HFFc6 (cell line): ENCODE measurements at regions not wholly inside any gene's neighbourhood (a gene's known extent, or its start where the extent isn't known, plus 50 kb on each side); places are given as distances from the start of the nearest gene placed in this dataset.
"Not testable (repeated sequence)": the region's sequence is repeated elsewhere in the genome, so short reads cannot be mapped to it uniquely, and the experiment has no call there.

Source experiments
- DNase-seq: peaks from one replicate; pipeline ENCODE4 v3.0.0-alpha.2; 2018
- H3K27ac Mint-ChIP-seq: 2 replicates; pipeline ENCODE4 v1.8.0; 2020; ENCODE audit warnings: mild to moderate bottlenecking, mixed read lengths
- H3K27me3 Mint-ChIP-seq: 2 replicates; pipeline ENCODE4 v1.8.0; 2021; ENCODE audit warnings: mild to moderate bottlenecking, moderate library complexity, mixed read lengths; ENCODE audit not compliant: insufficient read depth
- H3K36me3 Mint-ChIP-seq: 2 replicates; pipeline ENCODE4 v1.8.0; 2021; ENCODE audit warnings: low read depth, mixed read lengths
- H3K4me1 Mint-ChIP-seq: 2 replicates; pipeline ENCODE4 v1.8.0; 2020; ENCODE audit warnings: low read depth, mixed read lengths
- H3K4me3 Mint-ChIP-seq: 2 replicates; pipeline ENCODE4 v1.8.0; 2020; ENCODE audit warnings: mild to moderate bottlenecking, moderate library complexity, mixed read lengths
- H3K9me3 Mint-ChIP-seq: 2 replicates; pipeline ENCODE4 v1.8.0; 2020; ENCODE audit warnings: mild to moderate bottlenecking, mixed read lengths
- TF ChIP-seq, protein P1 (sequence below): fragments of 200-600 bp; sonication (generic); IDR thresholded peaks from 2 replicates; pipeline ENCODE4 v1.5.0; 2021; ENCODE audit warnings: antibody characterized with exemption, mild to moderate bottlenecking

DNA sequence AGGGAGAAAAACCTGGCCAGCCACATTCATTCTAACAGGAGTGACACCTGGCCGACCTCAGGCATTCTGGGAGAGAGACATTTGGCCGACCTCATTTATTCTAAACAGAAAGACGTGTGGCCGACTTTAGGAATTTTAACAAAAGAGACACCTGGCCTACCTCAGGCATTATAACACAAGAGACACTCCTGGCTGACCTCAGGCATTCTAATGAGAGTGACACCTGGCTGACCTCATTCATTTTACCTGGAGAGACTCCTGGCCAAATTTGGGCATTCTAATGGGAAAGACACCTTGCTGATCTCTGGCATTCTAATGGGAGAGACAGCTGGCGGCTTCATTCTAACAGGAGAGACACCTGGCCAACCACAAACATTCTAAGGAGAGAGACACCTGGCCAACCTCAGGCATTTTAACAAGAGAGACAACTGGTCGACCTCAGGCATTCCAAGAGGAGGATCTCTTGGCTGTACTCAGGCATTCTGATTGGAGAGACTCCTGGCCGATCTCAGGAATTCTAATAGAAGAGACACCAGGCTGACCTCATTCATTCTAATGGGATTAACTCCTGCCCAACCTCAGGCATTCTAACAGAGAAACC is 1353.9 kb downstream of the UQCRFS1 start:
- Mint-ChIP-seq H3K9me3 (peaks cover 69% of the 10 kb centered on the region), H3K36me3 (peaks cover 6% of the 10 kb centered on the region), H3K4me1 (no peaks in the 10 kb centered on the region), H3K4me3 (no peak overlapping the region), H3K27me3 (no peaks in the 10 kb centered on the region; the same call in 1 of the 2 replicates), H3K27ac (no peak overlapping the region)
- no peak for DNase-seq
- TF ChIP-seq, protein P1, sequence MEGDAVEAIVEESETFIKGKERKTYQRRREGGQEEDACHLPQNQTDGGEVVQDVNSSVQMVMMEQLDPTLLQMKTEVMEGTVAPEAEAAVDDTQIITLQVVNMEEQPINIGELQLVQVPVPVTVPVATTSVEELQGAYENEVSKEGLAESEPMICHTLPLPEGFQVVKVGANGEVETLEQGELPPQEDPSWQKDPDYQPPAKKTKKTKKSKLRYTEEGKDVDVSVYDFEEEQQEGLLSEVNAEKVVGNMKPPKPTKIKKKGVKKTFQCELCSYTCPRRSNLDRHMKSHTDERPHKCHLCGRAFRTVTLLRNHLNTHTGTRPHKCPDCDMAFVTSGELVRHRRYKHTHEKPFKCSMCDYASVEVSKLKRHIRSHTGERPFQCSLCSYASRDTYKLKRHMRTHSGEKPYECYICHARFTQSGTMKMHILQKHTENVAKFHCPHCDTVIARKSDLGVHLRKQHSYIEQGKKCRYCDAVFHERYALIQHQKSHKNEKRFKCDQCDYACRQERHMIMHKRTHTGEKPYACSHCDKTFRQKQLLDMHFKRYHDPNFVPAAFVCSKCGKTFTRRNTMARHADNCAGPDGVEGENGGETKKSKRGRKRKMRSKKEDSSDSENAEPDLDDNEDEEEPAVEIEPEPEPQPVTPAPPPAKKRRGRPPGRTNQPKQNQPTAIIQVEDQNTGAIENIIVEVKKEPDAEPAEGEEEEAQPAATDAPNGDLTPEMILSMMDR = no peak

DNA sequence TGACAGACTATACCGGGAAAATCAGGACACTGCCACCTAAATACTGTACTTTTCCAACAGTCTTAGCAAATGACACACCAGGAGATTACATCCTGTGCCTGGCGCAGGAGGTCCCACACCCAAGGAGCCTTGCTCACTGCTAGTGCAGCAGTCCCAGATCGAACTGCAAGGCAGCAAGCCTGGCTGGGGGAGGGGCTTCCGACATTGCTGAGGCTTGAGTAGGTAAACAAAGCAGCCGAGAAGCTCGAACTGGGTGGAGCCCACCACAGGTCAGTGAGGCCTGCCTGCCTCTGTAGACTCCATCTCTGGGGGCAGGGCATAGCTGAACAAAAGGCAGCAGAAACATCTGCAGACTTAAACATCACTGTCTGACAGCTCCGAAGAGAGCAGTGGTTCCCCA is 1360.0 kb downstream of the UQCRFS1 start:
- not testable (repeated sequence) for DNase-seq, H3K4me1 Mint-ChIP-seq, H3K4me3 Mint-ChIP-seq, H3K27ac Mint-ChIP-seq, H3K27me3 Mint-ChIP-seq, H3K36me3 Mint-ChIP-seq
- H3K9me3 Mint-ChIP-seq = peaks cover 62% of the 10 kb centered on the region

DNA sequence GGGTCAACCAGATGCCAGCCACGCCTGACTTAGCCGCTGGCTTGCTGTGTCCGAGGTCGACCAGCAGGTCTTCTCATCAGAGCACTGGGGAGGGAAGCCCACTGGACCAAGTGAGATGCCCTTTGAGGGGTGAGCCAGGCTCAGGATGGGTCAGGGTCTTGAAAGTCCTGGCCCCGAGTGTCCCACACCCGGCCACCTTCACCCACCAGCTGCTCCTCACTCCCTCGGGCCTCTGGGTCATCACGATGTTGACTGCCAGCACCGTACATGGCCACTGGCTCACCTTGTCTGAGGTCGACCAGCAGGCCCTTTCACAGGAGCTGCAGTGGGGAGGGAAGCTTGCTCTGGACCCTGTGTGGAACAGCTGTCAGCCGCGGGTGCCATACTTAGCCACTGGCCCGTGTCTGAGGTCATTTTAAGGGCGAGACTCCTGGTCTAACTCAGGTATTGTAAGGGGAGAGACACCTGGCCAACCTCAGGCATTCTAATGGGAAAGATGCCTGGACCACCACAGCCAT is 1361.3 kb downstream of the UQCRFS1 start:
- H3K9me3 Mint-ChIP-seq = peaks cover 66% of the 10 kb centered on the region
- no peaks in the 10 kb centered on the region for H3K4me1 Mint-ChIP-seq
- H3K27ac Mint-ChIP-seq = no peak overlapping the region
- no peaks in the 10 kb centered on the region for H3K36me3 Mint-ChIP-seq
- H3K4me3 Mint-ChIP-seq = no peak overlapping the region
- no peak for DNase-seq
- TF ChIP-seq, protein P1 = no peak
- 0 out of 2 replicates have a peak, but pooled peaks cover 2% of the 10 kb centered on the region for H3K27me3 Mint-ChIP-seq

DNA sequence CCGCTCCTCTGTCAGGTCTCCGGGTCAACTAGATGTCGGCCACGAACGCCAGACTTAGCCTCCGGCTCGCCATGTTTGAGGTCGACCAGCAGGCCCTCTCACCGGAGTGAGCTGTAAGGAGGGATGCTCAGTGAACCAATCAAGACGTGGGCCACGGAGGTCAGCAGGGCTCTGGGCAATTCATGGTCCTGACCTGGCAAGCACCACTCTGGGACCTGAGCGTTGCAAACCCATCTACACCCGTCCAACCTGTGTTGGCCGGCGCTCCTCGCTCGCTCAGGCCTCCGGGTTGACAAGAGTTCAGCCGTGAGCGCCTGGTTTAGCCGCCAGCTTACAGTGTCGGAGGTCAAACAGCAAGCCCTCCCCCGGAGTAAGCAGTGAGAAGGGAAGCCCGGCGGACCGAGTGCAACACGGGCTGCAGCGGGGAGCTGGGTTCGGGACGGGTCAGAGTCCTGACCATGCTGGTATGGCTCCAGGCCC is 1361.9 kb downstream of the UQCRFS1 start:
- no peaks in the 10 kb centered on the region for H3K4me1 Mint-ChIP-seq
- TF ChIP-seq, protein P1 = no peak
- no peaks in the 10 kb centered on the region for H3K36me3 Mint-ChIP-seq
- H3K9me3 Mint-ChIP-seq = peaks cover 62% of the 10 kb centered on the region
- H3K27me3 Mint-ChIP-seq = 0 out of 2 replicates have a peak, but pooled peaks cover 2% of the 10 kb centered on the region
- DNase-seq = no peak
- no peak overlapping the region for H3K4me3 Mint-ChIP-seq
- H3K27ac Mint-ChIP-seq = no peak overlapping the region

DNA sequence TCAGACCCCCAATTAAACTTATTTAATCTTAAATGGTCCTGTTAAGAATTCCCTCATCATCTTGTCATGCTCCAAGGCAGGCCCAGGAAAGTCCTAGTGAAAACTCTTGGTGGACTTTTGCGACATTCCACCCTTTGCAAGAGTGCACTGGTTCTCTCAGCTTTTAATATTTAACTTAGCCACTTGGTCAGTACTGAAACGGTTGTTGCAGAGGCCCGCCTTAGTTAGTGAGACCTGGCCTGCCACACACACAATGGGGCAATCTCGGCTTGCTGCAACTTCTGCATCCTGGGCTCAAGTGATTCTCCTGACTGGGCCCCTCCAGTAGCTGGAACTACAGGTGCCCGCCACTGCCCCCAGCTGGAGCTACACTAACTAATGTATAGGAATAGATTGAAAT is 1366.0 kb downstream of the UQCRFS1 start:
- TF ChIP-seq, protein P1 = no peak
- no peaks in the 10 kb centered on the region for H3K36me3 Mint-ChIP-seq
- peaks cover 68% of the 10 kb centered on the region for H3K9me3 Mint-ChIP-seq
- H3K4me3 Mint-ChIP-seq = no peak overlapping the region
- peaks cover 1% of the 10 kb centered on the region; the same call in 1 of the 2 replicates for H3K27me3 Mint-ChIP-seq
- DNase-seq = no peak
- H3K27ac Mint-ChIP-seq = no peak overlapping the region
- H3K4me1 Mint-ChIP-seq = no peaks in the 10 kb centered on the region

DNA sequence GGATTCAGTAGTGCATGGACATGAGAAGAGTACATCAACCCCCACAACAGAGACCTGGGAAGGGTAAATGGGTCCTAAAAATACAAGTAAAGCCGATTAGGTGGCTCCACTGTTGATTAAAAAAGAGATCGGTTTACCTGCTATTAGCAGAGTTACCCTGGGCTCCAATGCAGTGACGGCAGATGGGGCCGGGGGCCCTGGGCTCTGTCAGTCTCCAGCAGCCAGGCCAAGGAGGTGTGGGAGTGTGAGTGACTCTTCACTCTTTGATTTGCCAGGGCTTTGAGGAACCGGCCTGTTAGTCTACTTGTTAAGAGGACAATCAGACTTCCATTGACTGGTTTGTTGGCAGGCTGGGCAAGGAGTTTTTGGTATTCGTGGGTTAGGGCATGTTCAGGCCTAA is 1368.7 kb downstream of the UQCRFS1 start:
- no peak overlapping the region for H3K4me3 Mint-ChIP-seq
- TF ChIP-seq, protein P1 = no peak
- H3K9me3 Mint-ChIP-seq = peaks cover 63% of the 10 kb centered on the region
- no peak overlapping the region for H3K27ac Mint-ChIP-seq
- H3K36me3 Mint-ChIP-seq = no peaks in the 10 kb centered on the region
- peaks cover 1% of the 10 kb centered on the region; the same call in 1 of the 2 replicates for H3K27me3 Mint-ChIP-seq
- no peaks in the 10 kb centered on the region for H3K4me1 Mint-ChIP-seq
- no peak for DNase-seq
